Adrenal gland (tissue), 5 donors: ENCODE measurements at regions not wholly inside any gene's neighbourhood (a gene's known extent, or its start where the extent isn't known, plus 50 kb on each side); places are given as distances from the start of the nearest gene placed in this dataset.

Experiments
- CTCF ChIP-seq, 6 experiments: fragments of 450-650 bp in 4 of 6; fragments of 200-600 bp in 2 of 6; sonication (generic) in 1 of 6; IDR thresholded peaks; 1 replicate in 5 of 6; 2 replicates in 1 of 6; pipeline versions ENCODE4 v1.5.1 to v1.8.0; 2016 to 2021; ENCODE audit warnings: antibody characterized with exemption in 6 of 6, mild to moderate bottlenecking in 2 of 6, moderate library complexity in 1 of 6
- POLR2A ChIP-seq, 2 donors: fragments of 450-650 bp; IDR thresholded peaks; one replicate each; pipeline ENCODE4 v1.6.1; 2017; ENCODE audit warnings: antibody characterized with exemption in 2 of 2, mild to moderate bottlenecking in 2 of 2, moderate library complexity in 1 of 2
- donor health status: DM: no; HTN: no; CAD: no.

- TF ChIP-seq POLR2A (IDR thresholded peaks at IDR 0.05): no peak
- TF ChIP-seq CTCF (IDR thresholded peaks at IDR 0.05): no peak
Measured at GRCh38 chrX:7390441-7390840, 242.5 kb upstream of the PUDP start.
